Left ventricle myocardium inferior (tissue), 1 donor: ENCODE measurements at regions not wholly inside any gene's neighbourhood (a gene's known extent, or its start where the extent isn't known, plus 50 kb on each side); places are given as distances from the start of the nearest gene placed in this dataset.
A peak's percentile ranks its signal among the peaks of the same experiment; 100 is the strongest.

Source experiments
- DNase-seq: peaks from one replicate; pipeline ENCODE4 v3.0.0-alpha.2; 2020
- H3K27ac ChIP-seq: fragments of 200-600 bp; replicated peaks from 2 replicates; pipeline ENCODE4 v1.8.0; 2021
- H3K27me3 ChIP-seq: fragments of 200-600 bp; 2 replicates; pipeline ENCODE4 v1.8.0; 2021; ENCODE audit warnings: low read depth
- H3K36me3 ChIP-seq: fragments of 200-600 bp; 2 replicates; pipeline ENCODE4 v1.8.0; 2021
- H3K4me1 ChIP-seq: fragments of 200-600 bp; 2 replicates; pipeline ENCODE4 v1.8.0; 2021
- H3K4me3 ChIP-seq: fragments of 200-600 bp; 2 replicates; pipeline ENCODE4 v1.8.0; 2021; ENCODE audit warnings: mild to moderate bottlenecking, moderate library complexity
- H3K9me3 ChIP-seq: fragments of 200-600 bp; replicated peaks from 2 replicates; pipeline ENCODE4 v1.8.0; 2021
- intact Hi-C: fragments of 100-400 bp; cut with micrococcal nuclease; formaldehyde crosslinking; loops from one replicate; pipeline ENCODE4 v1.11.0; 2022
- TF ChIP-seq, protein P1 (sequence below): fragments of 200-600 bp; IDR thresholded peaks from 2 replicates; pipeline ENCODE4 v1.8.0; 2021; ENCODE audit warnings: antibody characterized with exemption, mild to moderate bottlenecking, borderline replicate concordance
- donor health status: DM: no; HTN: yes; CAD: no; lungs with severe emphysema.

DNA sequence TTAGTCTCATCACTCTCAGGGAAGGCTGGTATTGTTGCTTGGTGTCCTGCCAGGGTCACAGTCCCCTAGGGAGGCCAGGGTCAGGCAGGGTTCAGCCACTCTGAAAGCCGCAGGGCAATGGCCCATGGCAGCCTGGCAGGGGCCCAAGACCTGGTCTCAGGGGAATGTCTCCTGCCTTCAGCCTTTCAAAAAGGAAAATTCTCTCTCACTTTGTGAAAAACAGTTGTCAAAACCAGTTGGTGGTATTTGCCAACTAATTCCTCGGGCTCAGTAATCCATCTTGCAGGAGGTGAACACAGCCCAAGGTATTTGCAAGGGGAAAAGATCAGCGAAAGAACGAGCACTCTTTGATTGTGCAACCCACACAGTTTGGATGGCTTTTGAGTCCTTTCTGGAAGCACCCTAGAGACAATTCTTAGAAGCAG lies 101.5 kb downstream of the JCAD start:
- Histone ChIP-seq H3K36me3 (no peaks in the 10 kb centered on the region), H3K9me3 (no peaks in the 10 kb centered on the region), H3K27ac (no peak overlapping the region), H3K4me1 (peaks cover 6% of the 10 kb centered on the region), H3K4me3 (no peak overlapping the region), H3K27me3 (no peaks in the 10 kb centered on the region)
- TF ChIP-seq, protein P1, sequence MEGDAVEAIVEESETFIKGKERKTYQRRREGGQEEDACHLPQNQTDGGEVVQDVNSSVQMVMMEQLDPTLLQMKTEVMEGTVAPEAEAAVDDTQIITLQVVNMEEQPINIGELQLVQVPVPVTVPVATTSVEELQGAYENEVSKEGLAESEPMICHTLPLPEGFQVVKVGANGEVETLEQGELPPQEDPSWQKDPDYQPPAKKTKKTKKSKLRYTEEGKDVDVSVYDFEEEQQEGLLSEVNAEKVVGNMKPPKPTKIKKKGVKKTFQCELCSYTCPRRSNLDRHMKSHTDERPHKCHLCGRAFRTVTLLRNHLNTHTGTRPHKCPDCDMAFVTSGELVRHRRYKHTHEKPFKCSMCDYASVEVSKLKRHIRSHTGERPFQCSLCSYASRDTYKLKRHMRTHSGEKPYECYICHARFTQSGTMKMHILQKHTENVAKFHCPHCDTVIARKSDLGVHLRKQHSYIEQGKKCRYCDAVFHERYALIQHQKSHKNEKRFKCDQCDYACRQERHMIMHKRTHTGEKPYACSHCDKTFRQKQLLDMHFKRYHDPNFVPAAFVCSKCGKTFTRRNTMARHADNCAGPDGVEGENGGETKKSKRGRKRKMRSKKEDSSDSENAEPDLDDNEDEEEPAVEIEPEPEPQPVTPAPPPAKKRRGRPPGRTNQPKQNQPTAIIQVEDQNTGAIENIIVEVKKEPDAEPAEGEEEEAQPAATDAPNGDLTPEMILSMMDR: no peak
- intact Hi-C loops: no loop called here
- peak; percentile 44 for DNase-seq

GRCh38 chr10:29957236-29957635 lies 102.2 kb downstream of the JCAD start:
- TF ChIP-seq, protein P1: no peak
- Histone ChIP-seq H3K4me1 (peaks cover 6% of the 10 kb centered on the region), H3K36me3 (no peaks in the 10 kb centered on the region), H3K27me3 (no peaks in the 10 kb centered on the region), H3K9me3 (no peaks in the 10 kb centered on the region), H3K4me3 (no peak overlapping the region), H3K27ac (no peak overlapping the region)
- DNase-seq: no peak
- intact Hi-C loops: no loop called here

DNA sequence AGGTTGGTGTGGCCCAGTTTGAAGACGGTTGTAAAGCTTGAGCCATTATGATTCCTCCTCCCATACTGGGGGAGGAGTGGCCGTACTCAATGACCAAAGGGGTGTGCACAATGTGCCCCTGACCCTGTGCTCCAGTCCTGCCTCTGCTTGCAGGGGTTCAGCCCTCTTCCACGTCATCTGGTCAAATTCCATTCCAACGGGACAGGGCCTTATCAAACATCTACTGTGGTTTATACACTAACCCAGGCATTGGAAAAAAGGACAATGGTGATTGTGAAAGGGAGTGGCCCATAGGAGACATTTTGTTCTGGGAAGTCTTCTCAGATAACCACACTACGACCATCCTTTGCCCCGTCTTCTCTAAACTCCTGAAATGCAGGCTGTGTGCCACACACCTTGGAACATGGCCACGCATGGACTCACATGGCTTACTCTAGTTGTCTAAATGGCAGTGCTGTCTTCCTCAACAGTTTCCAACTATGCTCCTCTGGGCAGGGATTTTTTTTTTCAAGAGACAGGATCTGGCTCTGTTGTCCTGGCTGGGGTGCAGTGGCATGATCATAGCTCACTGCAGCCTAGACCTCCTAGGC lies 103.0 kb downstream of the JCAD start:
- TF ChIP-seq, protein P1: no peak
- DNase-seq: no peak
- Histone ChIP-seq H3K4me3 (no peak overlapping the region), H3K27ac (no peak overlapping the region), H3K4me1 (peaks cover 6% of the 10 kb centered on the region), H3K36me3 (no peaks in the 10 kb centered on the region), H3K27me3 (no peaks in the 10 kb centered on the region), H3K9me3 (no peaks in the 10 kb centered on the region)
- intact Hi-C loops: no loop called here

GRCh38 chr10:29955329-29955935 lies 104.0 kb downstream of the JCAD start:
- H3K4me3 ChIP-seq: no peak overlapping the region
- TF ChIP-seq, protein P1: no peak
- intact Hi-C loops: no loop called here
- no peaks in the 10 kb centered on the region for H3K27me3 ChIP-seq
- H3K27ac ChIP-seq: no peak overlapping the region
- peaks cover 6% of the 10 kb centered on the region for H3K4me1 ChIP-seq
- no peak for DNase-seq
- H3K9me3 ChIP-seq: no peaks in the 10 kb centered on the region
- H3K36me3 ChIP-seq: no peaks in the 10 kb centered on the region

DNA sequence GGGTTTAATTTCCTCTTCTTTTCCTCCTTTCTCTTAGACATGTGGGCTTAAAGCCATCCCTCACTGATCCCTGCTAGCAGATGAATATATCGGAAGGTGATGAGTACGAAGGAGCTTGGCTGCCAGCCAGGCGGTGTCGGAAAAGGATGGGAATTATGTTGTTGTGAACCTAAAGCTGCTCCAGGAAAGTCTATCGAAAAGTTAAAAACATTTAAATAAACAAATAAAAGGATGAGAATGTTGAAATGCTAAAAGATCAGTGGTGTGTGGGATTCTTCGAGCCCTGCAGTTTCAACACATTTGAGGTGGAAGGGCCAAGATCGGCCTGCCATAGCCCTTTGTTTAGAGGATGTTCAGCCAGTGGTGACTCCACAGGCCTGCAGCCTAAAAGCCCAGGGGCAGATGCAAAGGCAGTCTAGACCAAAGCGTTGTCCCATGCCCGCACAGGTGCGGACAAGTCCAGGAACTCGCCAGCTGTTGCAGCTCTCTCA lies 107.9 kb downstream of the JCAD start:
- H3K9me3 ChIP-seq: no peaks in the 10 kb centered on the region
- H3K36me3 ChIP-seq: no peaks in the 10 kb centered on the region
- no peak overlapping the region for H3K4me3 ChIP-seq
- no peak overlapping the region for H3K27ac ChIP-seq
- no peak for DNase-seq
- H3K4me1 ChIP-seq: peaks cover 27% of the 10 kb centered on the region
- TF ChIP-seq, protein P1: no peak
- intact Hi-C loops: no loop called here
- no peaks in the 10 kb centered on the region for H3K27me3 ChIP-seq
